KMS-11 (cell line): ENCODE measurements at regions not wholly inside any gene's neighbourhood (a gene's known extent, or its start where the extent isn't known, plus 50 kb on each side); places are given as distances from the start of the nearest gene placed in this dataset.

Experiments used
- H2AFZ ChIP-seq: fragments of 200-600 bp; sonication (generic); 2 replicates; pipeline ENCODE4 v1.6.1; 2016; ENCODE audit warnings: antibody characterized with exemption, mixed run types, low read depth
- H3K27ac ChIP-seq: fragments of 200-600 bp; sonication (generic); 2 replicates; pipeline ENCODE4 v1.6.1; 2016; ENCODE audit warnings: mild to moderate bottlenecking, mixed run types
- H3K27me3 ChIP-seq: fragments of 200-600 bp; sonication (generic); 2 replicates; pipeline ENCODE4 v1.6.1; 2017; ENCODE audit warnings: mild to moderate bottlenecking, low read depth, mixed run types, moderate library complexity; ENCODE audit not compliant: insufficient read depth
- H3K36me3 ChIP-seq: fragments of 200-600 bp; sonication (generic); 2 replicates; pipeline ENCODE4 v1.6.1; 2017; ENCODE audit warnings: mild to moderate bottlenecking, mixed run types; ENCODE audit not compliant: insufficient read depth
- H3K4me1 ChIP-seq: fragments of 200-600 bp; sonication (generic); 2 replicates; pipeline ENCODE4 v1.6.1; 2016; ENCODE audit warnings: mild to moderate bottlenecking, low read depth, mixed run types; ENCODE audit not compliant: poor library complexity, severe bottlenecking
- H3K4me2 ChIP-seq: fragments of 200-600 bp; sonication (generic); 2 replicates; pipeline ENCODE4 v1.7.0; 2016; ENCODE audit warnings: mild to moderate bottlenecking, mixed run types
- H3K4me3 ChIP-seq: fragments of 200-600 bp; sonication (generic); IDR thresholded peaks from 2 replicates; pipeline ENCODE4 v1.6.1; 2017; ENCODE audit warnings: low read depth, low read length, mixed read lengths; ENCODE audit not compliant: insufficient read depth
- H3K79me2 ChIP-seq: fragments of 200-600 bp; sonication (generic); 2 replicates; pipeline ENCODE4 v1.6.1; 2016; ENCODE audit warnings: low read depth, mixed run types; ENCODE audit not compliant: insufficient read depth
- H3K9ac ChIP-seq: fragments of 200-600 bp; sonication (generic); 2 replicates; pipeline ENCODE4 v1.6.1; 2016; ENCODE audit warnings: mild to moderate bottlenecking, mixed run types
- H4K20me1 ChIP-seq: fragments of 200-600 bp; sonication (generic); 2 replicates; pipeline ENCODE4 v1.6.1; 2016; ENCODE audit warnings: mild to moderate bottlenecking, mixed run types; ENCODE audit not compliant: insufficient read depth
- TF ChIP-seq, protein P1 (sequence below): fragments of 200-600 bp; sonication (generic); conservative IDR thresholded peaks from 2 replicates; pipeline ENCODE4 v1.6.1; 2017; ENCODE audit warnings: low read depth, mild to moderate bottlenecking, antibody characterized with exemption, low read length, moderate library complexity, mixed read lengths

GRCh38 chr18:2348003-2348402 is 223.3 kb downstream of the METTL4 start:
- no peaks in the 10 kb centered on the region for H3K27me3 ChIP-seq
- no peak overlapping the region for H3K9ac ChIP-seq
- H2AFZ ChIP-seq, result no peak overlapping the region
- H4K20me1 ChIP-seq, result no peaks in the 10 kb centered on the region
- no peaks in the 10 kb centered on the region for H3K79me2 ChIP-seq
- no peaks in the 10 kb centered on the region for H3K36me3 ChIP-seq
- no peaks in the 10 kb centered on the region for H3K4me1 ChIP-seq
- H3K4me2 ChIP-seq, result no peak overlapping the region
- H3K27ac ChIP-seq, result no peak overlapping the region
- no peak overlapping the region for H3K4me3 ChIP-seq
- TF ChIP-seq, protein P1, sequence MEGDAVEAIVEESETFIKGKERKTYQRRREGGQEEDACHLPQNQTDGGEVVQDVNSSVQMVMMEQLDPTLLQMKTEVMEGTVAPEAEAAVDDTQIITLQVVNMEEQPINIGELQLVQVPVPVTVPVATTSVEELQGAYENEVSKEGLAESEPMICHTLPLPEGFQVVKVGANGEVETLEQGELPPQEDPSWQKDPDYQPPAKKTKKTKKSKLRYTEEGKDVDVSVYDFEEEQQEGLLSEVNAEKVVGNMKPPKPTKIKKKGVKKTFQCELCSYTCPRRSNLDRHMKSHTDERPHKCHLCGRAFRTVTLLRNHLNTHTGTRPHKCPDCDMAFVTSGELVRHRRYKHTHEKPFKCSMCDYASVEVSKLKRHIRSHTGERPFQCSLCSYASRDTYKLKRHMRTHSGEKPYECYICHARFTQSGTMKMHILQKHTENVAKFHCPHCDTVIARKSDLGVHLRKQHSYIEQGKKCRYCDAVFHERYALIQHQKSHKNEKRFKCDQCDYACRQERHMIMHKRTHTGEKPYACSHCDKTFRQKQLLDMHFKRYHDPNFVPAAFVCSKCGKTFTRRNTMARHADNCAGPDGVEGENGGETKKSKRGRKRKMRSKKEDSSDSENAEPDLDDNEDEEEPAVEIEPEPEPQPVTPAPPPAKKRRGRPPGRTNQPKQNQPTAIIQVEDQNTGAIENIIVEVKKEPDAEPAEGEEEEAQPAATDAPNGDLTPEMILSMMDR, result no peak

DNA sequence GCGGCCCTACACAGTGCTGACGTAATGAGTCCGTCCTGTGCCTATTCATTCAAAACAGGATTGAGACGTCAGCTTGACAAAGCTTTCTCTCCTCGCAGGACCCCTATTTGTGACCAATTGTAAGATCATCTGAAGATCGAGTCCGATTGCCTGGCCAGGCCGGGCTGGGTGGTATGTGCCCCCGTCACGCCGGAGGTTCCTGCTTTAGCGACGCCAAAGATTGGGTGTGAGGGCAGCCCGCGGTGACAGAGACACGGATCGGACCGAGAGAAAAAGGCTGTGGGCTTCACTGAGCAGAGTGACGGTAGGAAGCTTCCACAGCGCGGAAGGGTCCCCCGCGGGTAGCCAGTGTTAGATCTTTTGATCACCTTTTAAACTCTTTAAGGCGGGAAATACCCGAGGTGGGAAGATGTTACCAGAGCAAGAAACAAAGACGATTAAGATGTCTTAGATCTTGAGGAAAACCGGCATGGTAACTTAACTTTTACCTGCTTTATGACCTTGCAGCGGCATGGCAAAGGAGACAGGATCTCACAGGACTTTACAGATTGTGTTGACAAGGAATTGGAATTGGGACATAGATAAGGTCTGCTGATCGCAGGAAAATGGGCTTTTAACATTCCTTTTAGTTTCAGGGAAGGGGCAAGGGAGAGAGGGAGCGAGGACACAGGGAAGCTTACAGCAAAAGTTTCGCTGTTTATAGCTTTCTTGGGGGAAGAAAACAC is 220.0 kb downstream of the METTL4 start:
- TF ChIP-seq, protein P1, result no peak
- Histone ChIP-seq H3K4me1 (no peaks in the 10 kb centered on the region), H3K27me3 (no peaks in the 10 kb centered on the region), H3K9ac (no peak overlapping the region), H3K36me3 (no peaks in the 10 kb centered on the region), H3K27ac (no peak overlapping the region), H3K4me3 (no peak overlapping the region), H3K79me2 (no peaks in the 10 kb centered on the region), H4K20me1 (no peaks in the 10 kb centered on the region), H3K4me2 (no peak overlapping the region), H2AFZ (no peak overlapping the region)

GRCh38 chr18:2354292-2354691 is 217.0 kb downstream of the METTL4 start:
- Histone ChIP-seq H3K27me3 (no peaks in the 10 kb centered on the region), H2AFZ (no peak overlapping the region), H4K20me1 (no peaks in the 10 kb centered on the region), H3K79me2 (no peaks in the 10 kb centered on the region), H3K36me3 (no peaks in the 10 kb centered on the region), H3K27ac (no peak overlapping the region), H3K4me2 (no peak overlapping the region), H3K9ac (no peak overlapping the region), H3K4me3 (no peak overlapping the region), H3K4me1 (no peaks in the 10 kb centered on the region)
- TF ChIP-seq, protein P1, result no peak

DNA sequence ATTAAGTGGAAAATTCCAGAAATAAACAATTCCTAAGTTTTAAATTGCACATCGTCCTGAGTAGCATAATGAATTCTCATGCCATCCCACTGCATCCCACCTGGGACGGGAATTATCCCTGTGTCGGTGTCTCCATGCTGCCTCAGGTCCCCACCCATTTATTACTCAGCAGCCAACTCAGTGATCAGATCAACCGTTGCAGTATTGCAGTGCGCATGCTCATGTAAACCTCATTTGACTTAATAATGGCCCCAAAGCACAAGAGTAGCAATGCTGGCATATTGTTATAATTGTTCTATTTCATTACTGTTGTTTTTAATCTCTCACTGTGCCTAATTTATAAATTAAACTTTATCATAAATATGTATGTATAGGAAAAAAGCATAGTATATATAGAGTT is 214.4 kb downstream of the METTL4 start:
- Histone ChIP-seq H3K36me3 (no peaks in the 10 kb centered on the region), H2AFZ (no peak overlapping the region), H3K4me3 (no peak overlapping the region), H3K27me3 (no peaks in the 10 kb centered on the region), H3K27ac (no peak overlapping the region), H3K4me2 (no peak overlapping the region), H3K4me1 (no peaks in the 10 kb centered on the region), H4K20me1 (no peaks in the 10 kb centered on the region), H3K9ac (no peak overlapping the region), H3K79me2 (no peaks in the 10 kb centered on the region)
- TF ChIP-seq, protein P1, result no peak
